Suppressor macrophage (primary cell): ENCODE measurements at regions not wholly inside any gene's neighbourhood (a gene's known extent, or its start where the extent isn't known, plus 50 kb on each side); places are given as distances from the start of the nearest gene placed in this dataset.
"Not testable (repeated sequence)": the region's sequence is repeated elsewhere in the genome, so short reads cannot be mapped to it uniquely, and the experiment has no call there.

Experiments
- DNase-seq, 4 experiments: peaks; one replicate each; pipeline ENCODE4 v3.0.0-alpha.2; 2020 to 2022

DNA sequence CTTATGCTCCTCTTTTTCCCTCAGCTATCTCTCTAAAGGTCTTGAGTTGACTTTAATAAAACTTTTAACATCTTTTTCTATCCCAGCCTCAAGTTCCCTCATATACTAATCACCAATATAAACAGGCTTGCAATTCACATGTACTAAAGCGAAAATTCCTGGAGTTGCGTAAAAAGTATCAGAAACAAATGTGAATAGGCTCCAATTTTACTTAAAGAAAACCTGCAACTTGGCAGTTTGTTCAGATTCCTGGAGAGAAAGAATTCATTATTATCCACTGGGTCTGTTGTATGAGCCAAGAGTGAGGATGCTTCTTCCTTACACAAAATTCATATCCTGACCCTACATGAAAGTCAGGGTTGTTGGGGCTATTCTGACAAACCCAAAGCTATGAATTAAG is 384.2 kb downstream of the DTWD2 start:
- no peak for DNase-seq

DNA sequence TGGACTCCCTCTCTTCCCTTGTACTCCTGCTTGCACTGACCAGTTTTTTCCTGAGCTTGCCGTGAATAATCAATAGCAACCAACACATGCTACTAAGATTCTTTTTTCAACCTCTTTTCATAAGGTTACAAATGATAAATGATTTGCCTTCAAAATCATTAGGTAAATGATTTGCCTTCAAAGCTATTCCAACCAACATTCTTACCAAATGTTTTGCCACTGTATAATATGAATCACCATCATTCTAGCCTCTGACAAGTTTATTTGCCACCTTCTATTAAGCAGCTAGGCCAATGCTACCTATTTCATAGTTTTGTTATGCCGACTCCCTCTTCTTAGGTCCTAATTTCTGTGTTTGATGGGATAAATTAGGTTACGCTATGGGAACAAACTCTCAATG is 385.1 kb downstream of the DTWD2 start:
- DNase-seq, result no peak

DNA sequence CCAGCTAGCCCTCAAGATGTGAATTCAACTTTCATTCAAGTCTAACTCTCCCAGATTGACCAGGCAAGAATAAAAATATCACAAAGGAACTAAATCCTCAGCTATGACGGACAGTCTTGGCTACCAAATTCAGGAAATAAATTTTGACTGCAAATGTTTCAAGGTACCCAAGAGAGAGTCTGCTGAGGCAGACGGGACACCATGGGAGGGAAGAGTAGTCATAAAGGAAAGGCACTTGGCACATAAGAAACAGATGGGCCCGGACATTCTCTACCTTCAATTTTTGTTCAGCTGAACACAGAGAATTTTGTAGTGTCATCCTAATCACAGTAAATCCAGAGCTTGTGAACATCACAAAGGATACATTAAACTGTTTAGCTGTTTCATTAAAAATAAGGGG is 390.0 kb downstream of the DTWD2 start:
- DNase-seq, result no peak

DNA sequence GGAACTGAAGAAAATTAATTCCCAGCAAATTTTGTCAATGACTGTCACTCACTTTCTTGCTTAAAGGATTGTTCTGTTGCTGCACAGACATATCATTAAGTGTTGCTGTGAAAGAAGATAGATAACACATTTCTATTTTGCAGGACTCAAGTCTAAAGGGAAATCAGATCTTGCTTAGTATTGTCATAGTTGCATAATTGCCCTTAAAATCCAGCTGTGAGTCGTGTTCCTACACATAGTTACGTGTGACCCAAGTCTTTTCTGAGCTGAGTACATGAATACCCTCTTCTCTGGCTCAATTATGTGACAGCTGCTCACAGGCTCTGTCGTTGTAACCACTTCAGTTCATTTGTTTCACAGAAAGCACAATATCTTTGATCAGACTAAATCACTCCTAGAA is 390.8 kb downstream of the DTWD2 start:
- no peak for DNase-seq

DNA sequence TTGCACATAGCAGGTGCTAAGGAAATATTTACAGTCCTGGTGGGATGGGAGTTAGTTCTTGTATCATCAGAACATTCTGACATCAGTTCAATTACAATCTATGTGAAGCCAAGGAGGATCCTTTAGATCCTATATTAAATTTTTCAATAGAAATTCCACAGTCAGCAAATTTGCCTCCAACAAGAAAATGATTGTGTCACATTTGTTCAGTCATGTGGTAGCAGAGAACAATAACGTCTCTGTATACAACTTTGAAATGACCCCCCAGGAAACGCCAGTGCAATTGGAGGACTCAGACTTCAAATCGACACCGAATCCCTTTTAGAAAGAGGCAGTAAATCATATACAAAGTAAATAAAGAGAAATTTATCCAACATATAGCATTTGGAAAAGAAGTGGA is 392.1 kb downstream of the DTWD2 start:
- DNase-seq, result no peak

DNA sequence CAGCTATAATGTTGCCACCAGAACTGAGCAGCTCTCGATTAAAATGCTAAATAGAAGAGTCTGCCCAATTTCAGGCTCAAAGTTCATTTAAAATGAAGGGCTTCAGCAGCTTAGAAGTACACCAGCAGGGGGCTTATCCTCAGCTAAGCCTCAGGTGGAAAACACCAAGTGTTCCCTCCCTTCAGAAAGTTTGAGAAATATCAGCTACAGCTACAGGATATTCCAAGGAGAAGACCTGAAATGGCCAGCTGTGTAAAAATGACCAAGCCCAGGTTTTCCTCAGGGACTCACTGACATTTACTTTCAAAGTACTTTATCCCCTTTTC is 395.4 kb downstream of the DTWD2 start:
- no peak for DNase-seq

DNA sequence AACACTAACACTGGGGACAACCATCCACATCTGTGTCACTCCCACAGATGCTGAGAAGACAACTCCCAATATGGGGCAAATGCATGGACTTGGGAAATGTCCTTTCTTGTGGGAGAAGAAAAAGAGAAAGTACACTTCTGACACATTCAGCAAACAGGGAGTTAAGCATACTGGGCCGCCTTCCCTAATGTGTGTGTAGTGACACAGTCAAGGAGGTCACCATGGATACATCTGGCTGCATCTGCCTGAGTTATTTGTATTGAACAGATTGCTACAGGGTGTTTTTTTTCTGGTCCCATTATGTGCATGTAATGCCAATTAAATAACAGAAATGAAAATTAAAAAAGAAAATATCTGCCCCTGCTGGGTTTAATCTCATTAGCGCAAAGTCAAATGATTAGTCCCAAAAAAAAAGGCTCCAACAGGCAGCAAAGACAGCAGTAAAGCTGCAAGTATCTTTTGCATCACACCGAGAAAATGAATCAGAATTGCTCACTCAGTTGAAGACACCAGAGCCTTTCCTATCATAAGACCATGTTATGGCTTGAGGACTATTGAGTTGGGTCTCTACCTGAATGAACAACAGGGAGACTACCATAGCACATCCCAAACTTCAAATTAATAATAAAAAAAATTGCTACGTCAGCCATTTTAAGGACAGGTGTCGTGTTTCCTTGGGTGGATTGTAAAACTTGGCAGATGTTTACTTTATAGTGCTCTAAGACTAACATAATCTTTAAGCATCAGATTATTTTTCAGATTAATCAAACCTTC is 395.9 kb downstream of the DTWD2 start:
- no peak for DNase-seq

DNA sequence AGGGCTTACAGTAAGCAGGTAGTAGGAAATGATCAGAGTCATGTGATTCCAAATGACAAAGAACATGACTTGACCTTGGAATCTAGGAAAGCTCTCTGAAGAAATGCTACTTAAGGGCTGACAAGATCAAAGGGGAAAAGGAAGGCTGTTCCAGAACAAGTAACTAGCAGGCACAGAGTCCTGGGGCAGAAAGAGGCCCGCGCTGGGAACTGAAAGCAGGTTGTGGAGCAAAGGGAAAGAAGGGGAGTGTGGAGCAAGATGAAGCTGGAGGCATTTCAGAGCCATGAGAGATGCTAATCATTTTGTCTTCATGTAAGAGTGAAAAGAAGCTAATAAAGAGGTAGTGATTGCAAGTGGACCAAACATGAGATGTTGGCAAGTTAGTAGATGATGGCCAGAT is 397.5 kb downstream of the DTWD2 start:
- no peak for DNase-seq

DNA sequence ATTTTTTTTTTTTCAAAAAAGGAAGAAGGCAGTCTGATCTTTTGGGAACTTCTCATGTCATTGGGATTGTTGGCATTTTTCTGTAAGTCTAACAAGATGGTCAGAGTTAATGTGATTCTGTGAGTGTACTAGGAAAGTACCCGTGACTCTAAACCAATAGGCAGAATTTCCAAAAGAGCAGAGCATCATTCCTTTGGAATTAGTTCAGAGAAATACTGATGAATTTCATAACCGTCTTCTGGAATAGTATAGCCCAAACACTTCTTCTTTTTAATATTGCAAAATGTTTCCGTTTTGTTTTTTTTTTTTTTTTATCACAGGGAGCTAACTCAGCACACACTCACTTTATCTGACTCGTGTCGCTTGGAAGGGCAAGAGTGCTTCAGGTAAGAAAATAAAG is 407.4 kb downstream of the DTWD2 start:
- DNase-seq, result peak in 1 of 4 experiments; percentile 3

DNA sequence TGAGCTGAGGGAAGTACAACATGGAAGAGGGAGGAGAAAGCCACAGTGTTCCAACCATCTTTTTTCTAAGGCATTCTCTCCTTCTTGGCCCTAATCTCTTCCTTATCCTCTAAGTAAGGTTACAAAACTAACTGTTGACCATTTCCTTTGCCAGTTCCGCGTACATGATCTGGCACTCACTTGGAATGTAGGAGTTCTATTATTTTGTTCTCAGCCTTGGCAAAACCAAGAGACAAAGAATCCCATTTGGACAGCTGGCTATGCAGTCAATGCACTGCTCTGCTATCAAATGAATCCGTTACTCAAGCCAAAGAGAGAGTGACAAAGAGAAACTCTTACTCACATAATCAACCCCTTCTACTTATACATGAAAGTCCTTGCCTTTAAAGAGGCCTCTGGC is 410.3 kb downstream of the DTWD2 start:
- DNase-seq, result no peak

DNA sequence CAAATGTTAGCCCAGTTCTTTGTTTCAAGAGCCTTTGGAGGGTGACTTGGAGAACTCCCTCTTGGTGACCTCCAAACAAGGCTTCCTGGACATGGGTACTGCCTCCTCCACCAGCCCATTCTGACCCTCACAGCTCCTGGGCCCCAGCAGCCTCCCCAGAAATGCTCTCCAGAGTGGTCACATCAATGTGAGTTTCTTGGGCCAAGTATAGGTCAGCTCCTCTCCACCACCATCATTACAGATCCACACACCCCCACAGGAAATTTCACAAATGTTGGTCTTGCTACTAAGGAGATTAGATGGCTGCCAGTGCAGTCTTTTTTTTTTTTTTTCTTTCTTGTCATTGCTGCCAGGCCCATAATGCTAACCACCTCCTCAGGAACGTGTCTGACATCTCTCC is 410.7 kb downstream of the DTWD2 start:
- no peak for DNase-seq

DNA sequence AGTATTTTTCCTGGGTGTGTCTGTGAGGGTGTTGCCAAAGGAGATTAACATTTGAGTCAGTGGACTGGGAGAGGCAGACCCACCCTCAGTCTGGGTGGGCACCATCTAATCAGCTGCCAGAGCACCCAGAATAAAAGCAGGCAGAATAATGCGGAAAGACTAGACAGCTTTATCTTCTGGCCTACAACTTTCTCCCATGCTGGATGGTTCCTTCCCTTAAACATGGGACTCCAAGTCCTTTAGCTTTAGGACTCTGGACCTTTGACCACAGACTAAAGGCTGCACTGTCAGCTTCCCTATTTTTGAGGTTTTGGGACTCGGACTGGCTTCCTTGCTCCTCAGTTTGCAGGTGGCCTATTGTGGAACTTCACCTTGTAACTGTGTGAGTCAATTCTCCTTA is 418.1 kb downstream of the DTWD2 start:
- not testable (repeated sequence) for DNase-seq

DNA sequence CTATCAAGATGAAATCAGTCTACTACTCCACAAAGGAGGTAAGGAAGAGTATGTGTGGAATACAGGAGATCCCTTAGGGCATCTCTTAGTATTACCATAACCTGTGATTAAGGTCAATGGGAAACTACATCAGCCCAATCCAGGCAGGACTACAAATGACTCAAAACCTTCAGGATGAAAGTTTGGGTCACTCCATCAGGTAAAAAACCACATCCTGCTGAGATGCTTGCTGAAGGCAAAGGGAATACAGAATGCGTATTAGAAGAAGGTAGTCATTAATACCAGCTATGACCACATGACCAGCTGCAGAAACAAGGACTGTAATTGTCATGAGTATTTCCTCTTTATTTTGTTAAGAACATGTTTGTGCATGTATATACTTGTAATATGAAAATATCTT is 418.8 kb downstream of the DTWD2 start:
- not testable (repeated sequence) for DNase-seq

DNA sequence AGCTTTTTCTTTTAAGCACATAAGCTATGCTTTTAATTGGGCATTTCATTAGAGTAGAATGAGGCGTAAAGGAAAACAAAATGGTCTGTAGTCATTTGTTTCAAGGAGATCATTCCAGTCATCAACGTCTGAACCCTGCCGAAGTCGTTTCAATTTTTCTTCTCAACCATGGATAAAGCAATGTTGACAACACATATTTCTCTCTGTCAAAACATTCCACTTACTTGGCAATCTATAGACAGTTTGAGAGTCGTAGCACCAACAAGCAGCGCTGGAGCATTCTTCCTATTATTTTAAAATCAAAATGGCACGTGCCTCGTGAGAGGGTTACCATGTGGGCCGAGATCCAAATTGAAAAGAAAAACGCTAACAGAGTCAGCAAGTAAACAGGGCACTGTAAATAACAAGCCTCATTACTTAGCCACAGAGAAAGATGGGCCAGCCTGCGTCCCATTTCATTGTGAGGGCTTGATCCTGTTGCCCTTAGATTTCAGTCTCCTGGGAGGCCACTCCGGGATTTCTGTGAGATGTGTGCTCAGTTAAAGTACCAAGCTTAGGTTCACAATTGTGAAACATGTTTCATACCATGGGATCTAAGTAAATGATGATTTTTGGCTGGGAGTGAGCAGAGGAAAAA is 422.9 kb downstream of the DTWD2 start:
- no peak for DNase-seq

DNA sequence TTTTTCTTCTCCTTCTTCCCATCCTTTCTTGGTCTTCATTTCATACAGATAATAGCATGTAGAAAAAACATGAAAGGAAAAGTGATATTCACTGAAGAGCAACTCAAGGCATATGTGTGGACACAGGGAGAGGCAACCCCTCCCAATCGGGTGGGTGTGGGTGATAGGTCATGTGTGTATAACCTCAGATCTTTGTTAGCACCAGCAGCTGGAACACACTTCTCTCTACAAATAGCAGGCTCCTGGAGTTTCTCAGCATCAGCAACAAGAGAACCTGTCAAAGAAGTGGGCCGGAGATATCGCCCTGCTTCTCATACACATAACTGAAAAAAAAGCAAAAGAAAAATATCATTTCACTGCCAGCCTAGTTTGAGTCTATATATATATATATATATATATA is 426.4 kb downstream of the DTWD2 start:
- DNase-seq, result no peak

DNA sequence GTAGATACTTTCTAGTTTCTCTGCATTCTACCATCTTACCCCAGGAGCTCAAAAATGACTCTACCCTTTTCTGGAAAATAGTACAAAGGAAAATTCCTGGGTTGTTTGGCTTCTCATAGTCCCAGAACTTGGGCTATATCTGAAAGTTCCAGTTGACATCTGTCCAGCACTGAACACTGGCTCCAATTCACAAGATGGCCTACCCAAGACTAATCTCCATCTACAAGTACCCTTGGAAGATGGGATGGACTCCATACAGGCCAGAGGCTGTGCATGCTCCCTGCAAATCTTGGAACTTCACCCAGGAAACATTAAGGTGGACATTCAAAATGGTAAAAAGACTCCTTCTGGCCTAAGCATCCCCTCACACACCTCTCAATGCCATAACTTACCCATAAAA is 427.1 kb downstream of the DTWD2 start:
- no peak for DNase-seq

DNA sequence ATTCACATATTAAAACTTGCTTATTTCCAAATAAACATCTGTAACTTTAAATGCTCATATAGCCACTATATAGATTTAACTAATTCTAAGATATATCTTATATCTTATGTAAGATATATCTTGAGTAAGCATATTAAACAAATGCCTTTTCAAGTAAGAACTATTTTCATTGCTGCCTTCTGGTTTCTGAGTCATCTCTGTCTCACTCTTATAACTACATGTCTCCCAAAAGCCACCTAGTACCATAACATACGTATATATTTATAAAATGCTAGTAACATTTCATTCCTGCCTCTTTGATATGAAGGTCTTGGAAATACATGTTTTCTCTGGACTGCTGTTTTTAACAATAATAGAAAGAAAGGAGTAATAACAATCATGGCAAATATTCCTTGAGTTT is 429.5 kb downstream of the DTWD2 start:
- DNase-seq, result no peak

DNA sequence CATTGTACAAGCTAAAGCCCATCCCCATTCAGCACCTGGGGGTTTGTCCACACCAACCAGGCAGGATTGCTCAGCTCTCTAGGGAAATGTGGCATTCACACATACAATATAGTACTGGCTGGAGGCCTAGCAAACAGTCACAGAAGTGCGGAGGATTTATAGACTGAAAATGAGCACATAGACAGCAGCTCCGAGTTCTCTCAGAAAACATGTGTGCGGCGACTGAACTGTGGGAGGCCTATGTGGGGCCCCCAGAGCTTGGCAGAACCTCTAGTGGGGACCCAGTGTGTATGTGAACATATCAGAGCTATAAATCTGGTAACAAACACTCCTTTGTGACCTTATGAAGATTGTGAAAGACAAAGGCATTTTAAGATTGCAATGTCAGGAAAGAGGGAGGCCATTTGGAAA is 431.1 kb downstream of the DTWD2 start:
- DNase-seq, result no peak

DNA sequence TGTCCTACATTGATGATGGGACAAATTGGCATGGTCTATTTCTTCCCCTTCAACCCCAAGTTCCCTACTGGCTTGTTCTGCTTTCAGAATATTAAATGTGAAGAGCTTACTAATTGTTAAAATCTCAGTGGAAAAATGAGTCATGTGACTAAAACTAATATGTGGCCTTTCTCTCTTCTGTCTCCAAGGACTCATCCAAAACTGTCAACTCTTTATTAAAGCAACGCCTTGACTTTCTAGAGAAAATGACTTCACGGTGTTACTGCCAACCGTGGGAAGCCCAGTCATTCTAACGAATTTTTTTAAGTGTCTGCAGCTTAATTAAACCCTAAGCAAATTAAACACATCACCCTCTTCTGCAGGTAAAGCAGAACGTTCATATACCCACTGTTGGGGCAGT is 431.6 kb downstream of the DTWD2 start:
- DNase-seq, result no peak

DNA sequence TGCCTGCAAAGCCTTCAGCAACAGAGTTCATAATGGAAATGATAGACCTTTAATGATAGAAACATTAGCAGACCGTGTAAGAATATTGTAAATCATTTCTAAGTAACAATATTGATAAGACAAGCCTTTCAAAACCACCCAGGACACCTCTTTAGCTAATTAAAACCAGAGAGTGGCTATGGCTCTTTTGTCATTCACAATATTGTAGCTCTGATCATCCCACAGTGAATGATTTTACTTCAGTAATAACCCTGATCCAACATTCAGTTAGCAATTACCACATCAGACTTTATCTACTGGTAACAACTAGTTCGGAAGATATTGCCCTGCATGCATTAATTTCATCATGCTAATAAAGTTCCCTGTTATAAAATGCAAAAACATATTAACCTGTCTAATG is 432.6 kb downstream of the DTWD2 start:
- no peak for DNase-seq

DNA sequence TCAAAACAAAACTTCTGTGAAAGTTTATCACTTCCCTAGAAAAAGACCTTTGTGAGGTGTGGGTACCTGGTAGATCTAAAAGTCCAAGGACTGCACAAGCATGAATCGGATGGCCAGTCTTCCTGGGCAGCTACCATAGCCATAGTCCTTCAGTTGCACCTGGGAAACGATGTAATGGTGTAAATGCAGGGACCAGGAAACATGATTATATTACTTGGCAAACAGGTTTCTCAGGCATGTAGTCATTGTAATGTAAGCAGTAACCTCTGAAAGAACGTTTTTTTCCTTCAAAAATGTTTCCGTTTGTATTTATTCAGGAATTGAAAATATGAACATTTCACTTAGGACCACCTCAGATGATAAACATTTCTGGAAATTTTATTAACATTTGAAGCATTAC is 433.4 kb downstream of the DTWD2 start:
- no peak for DNase-seq

DNA sequence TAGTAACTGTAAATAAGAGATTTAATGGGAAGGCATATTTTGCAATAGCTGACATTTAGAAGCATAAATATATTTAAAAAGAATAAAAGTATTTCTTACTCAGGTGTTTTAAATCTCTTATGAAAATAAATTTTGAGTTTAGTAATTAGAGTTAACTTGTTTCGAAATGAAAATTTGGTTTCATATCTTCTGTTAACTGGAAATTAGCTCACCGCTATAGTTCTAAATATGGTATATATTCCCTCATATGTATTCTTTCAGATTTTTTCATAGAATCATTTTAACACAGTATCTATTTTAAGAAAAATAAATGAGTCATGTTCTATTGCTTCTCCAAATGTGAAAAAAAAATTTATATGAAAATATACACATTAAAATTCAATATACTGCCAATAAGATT is 434.1 kb downstream of the DTWD2 start:
- no peak for DNase-seq

DNA sequence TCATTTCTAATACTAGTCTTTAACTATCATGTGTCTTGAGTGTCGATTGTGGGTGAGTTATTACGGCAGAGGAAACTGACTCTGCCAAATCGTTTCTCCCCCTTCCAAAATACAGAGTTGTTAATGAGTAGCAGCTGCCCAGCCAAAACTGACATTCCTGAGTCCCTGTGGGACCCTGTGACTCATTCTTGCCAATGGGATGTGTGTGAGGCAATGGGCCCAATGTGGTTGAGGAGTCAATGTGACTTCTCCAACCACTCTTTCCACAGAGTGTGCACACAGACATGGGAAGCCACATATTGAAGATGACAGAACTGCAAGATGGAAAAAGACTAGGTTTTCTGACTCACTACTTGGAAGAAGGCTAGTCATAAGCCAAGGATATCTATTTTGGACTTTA is 434.7 kb downstream of the DTWD2 start:
- no peak for DNase-seq

DNA sequence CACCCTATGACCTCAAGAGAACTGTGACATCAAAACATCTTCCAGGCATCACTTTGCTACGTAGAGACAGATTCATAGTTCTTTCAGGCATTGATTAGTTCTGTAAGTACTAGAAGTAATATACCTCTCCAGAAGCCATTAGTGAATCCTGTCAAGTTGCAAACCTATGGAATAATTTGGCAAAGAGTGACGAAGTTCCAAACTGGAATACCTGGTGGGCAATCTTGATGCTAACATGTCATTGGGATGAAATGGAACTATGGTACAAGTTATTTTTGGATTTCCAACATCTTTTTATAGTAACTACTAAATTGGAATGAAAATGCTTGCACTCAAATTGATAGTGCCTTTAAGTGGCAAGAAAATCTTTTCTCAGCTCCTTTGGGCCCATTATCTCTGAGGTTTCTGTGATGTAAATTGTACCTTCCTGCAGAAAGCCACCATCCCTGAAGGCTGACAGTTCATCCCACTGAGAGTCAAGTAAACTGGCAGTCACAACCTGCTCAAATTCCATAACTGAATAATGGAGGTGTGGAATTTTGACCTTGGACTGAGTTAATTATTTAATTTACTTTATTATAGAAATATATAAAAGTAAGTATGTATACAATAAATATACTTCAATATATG is 435.5 kb downstream of the DTWD2 start:
- no peak for DNase-seq
